DMS114 treated with DMSO at 0.1 percent for 48 hours (cell line): ENCODE measurements at regions not wholly inside any gene's neighbourhood (a gene's known extent, or its start where the extent isn't known, plus 50 kb on each side); places are given as distances from the start of the nearest gene placed in this dataset.

Experiments used
- DNase-seq: peaks from one replicate; lab custom pipeline; 2025; ENCODE audit not compliant: unreplicated experiment; lab: John Stamatoyannopoulos, UW

GRCh38 chr15:37691911-37692310, 242.5 kb upstream of the TMCO5A start:
- DNase-seq, result no peak

DNA sequence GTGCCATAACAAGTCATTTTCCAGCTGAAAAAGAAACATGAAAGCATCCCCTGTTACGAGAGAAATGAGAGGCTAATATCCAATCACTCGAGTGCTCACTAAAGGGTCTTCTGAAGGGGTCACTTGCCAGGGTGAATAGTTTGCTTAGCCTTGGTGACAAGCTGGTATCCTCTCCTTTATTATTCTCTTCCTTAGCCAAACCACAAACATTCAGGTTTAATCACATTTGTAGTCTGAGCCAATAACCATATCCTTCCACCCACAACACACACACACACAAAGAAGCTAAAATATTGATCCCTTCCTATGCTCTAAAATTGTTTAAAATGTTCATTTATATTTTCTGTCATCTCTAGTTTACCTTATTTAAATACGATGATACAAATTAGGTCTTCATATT, 240.5 kb upstream of the TMCO5A start:
- no peak for DNase-seq

GRCh38 chr15:37695719-37696118, 238.7 kb upstream of the TMCO5A start:
- no peak for DNase-seq

DNA sequence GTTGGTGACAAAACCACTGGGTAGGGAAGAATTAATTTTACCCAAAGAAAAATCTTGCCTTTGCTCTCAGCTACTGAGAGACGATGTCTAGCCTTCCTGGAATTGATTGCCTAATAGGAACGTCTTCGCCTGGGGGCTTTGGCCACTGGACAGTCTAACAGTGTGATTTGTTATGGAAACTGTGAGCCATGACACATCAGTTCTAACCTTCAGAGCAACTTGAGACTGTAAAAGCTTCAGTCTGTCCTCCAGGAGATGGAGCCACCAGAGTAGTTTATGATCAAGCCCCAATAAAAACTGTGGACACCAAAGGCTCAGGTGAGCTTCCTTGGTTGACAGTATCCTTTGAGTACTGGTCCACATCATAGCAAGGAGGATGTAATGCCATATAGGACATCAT, 235.8 kb upstream of the TMCO5A start:
- DNase-seq, result no peak

- no peak for DNase-seq
Measured at GRCh38 chr15:37701230-37701629, 233.2 kb upstream of the TMCO5A start.

DNA sequence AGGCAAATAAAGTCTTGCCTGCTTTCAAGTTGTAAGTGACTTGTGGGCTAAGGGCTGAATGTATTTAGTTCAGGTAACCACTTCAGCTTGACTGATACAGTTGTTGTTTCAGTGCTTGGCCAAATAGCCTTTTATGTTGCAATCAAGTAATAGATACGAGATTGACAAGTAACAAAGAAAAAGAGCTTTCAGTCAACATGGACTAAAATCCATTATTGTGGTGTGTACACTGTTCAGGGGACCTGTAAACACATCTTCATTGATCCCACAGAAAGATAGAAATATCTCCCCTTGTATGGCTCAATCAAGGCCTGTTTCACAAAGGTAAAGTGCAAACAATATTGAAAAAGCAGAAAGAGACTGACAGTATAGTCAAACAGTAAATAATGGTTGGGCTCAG, 224.8 kb upstream of the TMCO5A start:
- no peak for DNase-seq

DNA sequence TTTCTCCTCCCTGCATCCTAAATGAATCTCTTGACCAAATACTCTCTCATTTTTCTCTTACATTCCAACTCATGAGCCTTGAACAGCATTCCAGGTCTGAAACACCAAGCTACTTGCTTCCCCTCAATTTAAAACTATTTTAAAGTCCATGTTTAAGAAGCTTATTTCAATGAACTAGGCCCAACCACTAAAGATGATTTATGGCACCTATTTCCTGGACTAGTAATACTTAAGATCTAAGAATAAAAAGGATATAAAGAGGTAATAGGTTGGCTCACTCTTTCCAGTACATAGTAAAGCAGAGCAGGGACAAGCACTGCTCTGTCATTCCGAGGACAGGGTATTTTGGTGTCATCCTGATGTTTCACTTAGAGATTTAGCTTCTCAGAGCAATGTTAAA, 219.3 kb upstream of the TMCO5A start:
- DNase-seq, result no peak

GRCh38 chr15:37720267-37720666, 214.2 kb upstream of the TMCO5A start:
- DNase-seq, result no peak

- DNase-seq, result no peak
Measured at GRCh38 chr15:37731146-37731746, 203.2 kb upstream of the TMCO5A start.

- DNase-seq, result no peak
Measured at GRCh38 chr15:37733628-37734027, 200.8 kb upstream of the TMCO5A start.

DNA sequence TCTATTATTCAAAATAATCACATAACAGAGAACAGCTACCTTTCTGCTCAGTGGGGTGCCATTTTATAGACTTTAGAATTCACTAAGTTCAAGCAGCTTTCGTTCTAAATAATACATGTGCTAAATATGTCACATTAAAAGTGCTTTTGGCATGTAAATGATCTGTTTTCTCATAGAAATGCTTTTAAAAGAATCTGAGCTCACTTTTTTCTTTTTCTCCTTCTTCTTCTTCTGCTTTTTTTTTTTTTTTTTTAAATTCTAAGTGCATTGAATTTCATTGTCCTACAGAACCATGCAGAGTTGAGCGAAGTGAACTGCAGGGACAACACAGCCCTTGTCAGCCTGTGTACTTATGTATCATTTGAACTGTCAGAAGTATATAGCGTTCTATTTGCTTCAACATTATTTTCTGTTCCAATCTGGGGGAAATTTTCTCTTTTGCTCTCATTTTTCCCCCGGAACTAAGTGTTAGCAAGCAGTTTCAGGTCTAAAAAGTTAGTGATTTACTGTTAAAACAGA, 193.8 kb upstream of the TMCO5A start:
- no peak for DNase-seq

- no peak for DNase-seq
Measured at GRCh38 chr15:37743826-37744225, 190.6 kb upstream of the TMCO5A start.

DNA sequence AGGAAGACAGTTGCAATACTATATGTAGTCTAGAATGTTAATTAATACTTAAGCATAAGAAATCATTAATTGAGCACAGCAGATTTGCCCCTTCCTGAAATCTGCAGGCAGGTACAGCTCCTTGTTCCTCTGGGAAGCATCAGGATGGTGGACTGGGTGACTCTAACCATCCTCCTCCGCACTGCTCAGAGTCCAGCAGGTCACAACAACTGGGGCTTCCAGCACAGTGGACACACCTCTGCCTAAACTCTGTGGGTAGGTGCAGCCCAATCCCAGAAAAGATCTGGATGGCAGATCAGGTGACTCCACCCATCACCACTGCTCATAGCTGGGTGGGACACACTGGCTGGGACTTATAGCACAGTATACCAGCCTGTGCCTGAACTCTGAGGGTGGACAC, 189.9 kb upstream of the TMCO5A start:
- no peak for DNase-seq

GRCh38 chr15:37751401-37751800, 183.0 kb upstream of the TMCO5A start:
- no peak for DNase-seq

DNA sequence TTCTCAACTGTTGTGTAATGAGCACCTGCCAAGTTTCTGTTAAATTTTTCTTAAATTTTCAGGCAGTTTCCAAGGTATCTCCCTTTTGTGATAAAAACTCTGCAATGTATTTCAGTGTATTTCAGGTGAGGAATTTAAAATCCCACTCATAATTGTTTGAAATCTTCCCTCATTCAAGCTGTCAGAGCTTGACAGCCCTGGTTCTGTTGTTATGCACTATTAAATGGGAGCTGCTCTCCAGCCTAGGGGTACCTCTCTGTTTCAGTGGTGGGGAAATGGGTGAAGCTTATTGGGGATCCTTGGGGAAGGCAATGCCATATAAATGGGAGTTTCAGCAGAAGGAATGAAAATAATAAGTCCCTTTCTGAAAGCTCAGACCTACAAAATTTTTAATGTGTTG, 178.0 kb upstream of the TMCO5A start:
- no peak for DNase-seq

- DNase-seq, result no peak
Measured at GRCh38 chr15:37758412-37758811, 176.0 kb upstream of the TMCO5A start.

- DNase-seq, result peak; percentile 3
Measured at GRCh38 chr15:37764733-37765191, 169.7 kb upstream of the TMCO5A start.

DNA sequence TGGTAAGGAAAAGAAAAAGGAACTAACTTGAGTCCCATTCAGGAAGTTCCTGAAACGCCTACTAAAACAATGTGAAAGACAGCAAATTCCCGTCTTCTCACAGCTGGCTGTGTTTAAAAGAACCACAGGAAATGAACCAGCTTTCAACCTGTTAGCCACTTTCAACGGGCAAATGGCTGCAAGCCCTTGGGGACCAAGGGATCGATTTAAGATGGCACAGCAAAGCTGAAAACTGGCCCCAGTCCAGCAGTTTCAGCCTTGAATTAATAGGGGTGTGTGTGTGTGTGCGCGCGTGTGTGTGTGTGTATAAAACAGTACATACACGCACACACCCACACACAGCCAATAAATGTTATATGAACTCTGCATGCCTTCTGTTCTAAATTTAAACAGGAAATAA, 168.7 kb upstream of the TMCO5A start:
- no peak for DNase-seq

- no peak for DNase-seq
Measured at GRCh38 chr15:37767841-37768455, 166.5 kb upstream of the TMCO5A start.

GRCh38 chr15:37771465-37771864, 163.0 kb upstream of the TMCO5A start:
- no peak for DNase-seq

DNA sequence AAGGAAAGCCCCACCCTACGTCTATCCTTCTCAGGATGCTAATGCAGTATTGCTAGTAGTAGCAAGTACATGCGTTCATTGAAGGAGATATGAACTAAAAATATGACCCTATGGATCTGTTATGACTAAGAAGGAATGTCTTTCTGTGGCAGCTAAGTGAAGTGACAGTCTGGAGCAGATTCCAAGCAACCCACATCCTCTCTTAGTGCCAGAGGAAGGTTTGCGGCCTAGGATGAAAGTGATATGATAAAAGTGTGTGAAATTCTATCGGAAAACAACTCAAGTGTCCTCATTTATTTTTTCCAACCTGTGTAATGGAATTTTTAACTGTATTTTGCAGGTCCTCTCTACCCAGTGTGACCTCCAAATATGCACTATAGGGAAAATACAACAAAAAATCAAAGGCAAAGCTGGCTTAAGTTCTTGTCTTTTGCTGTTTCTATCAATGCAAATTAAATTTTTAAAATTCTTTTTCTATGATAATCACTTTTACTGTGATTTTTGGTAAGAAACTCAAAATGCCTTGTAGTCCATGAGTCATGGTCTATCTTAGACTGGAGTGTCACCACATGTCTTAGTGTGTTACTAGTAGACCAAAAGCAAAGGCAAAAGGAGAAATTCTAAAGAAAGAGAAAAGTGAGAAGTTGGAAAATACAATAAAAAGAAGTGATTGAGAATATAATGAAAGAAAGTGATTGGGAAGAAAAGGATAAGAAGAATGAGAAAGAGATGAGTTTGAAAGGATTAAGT, 161.2 kb upstream of the TMCO5A start:
- no peak for DNase-seq

DNA sequence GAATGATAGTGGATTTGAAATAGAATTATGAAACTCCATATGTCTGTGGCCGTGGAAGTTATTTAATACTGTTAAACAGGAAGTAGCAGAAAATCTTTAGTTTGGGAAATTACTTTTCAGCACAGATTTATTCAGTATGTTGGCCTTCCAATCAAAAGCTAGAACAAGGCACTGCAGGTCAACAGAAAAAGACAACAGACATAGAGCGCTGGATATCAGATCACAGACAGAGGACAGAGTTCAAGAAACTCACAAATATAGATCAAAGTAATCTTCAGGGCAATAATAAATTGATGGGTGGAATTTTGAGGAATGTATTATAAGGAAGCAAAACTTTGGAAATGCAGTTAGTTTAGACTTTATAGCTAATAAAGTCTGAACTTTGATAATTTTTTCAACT, 159.5 kb upstream of the TMCO5A start:
- DNase-seq, result no peak
